Dedifferentiated amniotic fluid mesenchymal stem cell (primary cell): ENCODE measurements at regions not wholly inside any gene's neighbourhood (a gene's known extent, or its start where the extent isn't known, plus 50 kb on each side); places are given as distances from the start of the nearest gene placed in this dataset.
A peak's percentile ranks its signal among the peaks of the same experiment; 100 is the strongest.

Source experiments
- DNase-seq: peaks from one replicate; pipeline ENCODE4 v3.0.0-alpha.2; 2016; ENCODE audit errors: extremely low spot score

DNA sequence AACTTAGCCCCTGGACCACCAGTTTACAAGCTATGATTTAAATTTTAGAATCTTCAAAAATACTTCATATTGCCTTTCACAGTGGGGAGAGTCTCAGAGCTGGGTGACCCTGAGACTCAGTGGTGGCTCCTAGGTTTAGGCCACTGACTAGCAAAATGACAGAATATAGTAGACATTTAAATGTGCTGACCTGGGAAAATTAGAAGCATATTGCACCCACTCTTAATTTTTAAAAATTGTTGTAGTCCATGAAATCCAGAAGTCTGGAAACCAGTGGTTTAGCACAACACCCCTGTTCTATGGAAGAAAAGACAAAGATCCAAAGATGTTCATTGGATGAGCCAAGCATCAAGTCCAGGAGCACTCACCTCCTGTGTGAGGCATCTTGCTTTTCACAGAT, 75.0 kb upstream of the PAPPA start:
- DNase-seq = no peak

DNA sequence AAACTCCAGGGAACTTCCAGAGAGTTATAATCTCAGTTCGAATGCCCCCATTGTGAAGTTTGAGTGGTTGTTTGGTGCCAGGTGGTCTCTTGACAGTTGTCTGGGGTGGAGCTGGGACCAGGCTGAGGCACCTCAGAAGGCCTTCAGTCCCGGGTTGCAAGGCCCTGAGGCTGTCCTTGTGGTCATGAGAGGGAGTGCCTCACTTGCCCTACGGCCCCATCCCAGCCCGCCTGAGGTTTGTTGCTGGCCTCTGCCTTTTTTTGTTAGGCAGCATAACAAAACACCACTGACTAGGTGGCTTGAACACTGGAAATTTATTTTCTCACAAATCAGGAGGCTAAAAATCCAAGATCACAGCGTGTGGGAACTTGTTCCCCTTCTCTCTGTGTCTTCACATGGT, 73.0 kb upstream of the PAPPA start:
- no peak for DNase-seq

DNA sequence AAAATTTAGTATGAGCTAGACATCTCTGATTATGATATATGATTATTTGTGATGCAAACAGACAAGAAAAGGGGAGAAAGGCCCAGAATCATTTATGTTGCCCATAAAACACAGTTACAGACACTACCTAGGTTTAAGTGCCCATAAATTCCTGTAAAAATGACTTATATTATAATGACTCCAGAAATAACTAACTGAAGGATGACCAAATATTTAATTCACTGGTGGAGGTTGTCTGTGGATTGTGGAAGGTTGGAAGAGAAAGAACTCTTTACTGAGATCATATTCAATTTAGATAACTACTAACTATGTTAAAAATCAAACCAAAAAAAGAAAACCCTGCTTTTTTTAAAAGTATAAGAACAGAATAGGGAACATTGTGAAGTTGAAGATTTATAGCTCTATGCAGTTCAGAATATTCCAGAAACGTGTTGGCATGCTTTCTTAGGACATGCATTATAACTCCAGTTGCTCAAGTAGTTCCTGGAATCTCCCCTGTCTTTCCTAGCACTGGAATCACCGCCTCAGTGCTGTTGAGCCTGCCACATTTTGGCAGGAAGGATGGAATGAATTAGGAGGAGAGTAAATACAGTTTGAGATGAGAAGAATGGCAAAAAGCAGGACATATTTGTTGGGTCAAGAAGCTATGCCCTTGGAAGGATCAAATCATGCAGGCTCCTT, 72.0 kb upstream of the PAPPA start:
- DNase-seq = no peak

DNA sequence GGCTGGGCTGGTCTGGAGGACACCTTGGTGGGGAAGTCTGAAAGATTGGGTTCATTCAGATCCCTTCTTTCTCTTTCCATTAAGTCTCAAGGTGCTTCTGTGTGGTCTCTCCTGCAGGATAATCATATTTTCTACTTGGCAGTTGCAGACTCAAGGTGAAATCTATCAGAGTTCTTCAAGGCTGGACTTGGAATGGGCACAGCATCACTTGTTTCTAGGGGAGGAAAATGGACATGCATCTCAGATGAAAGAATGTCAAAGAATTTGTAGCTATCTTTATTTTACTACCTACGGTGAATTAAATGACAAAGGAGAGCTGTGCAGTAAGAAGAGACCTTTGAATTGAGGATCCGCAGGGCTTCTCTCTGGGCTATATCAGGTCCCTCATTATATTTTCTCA, 69.8 kb upstream of the PAPPA start:
- DNase-seq = no peak

DNA sequence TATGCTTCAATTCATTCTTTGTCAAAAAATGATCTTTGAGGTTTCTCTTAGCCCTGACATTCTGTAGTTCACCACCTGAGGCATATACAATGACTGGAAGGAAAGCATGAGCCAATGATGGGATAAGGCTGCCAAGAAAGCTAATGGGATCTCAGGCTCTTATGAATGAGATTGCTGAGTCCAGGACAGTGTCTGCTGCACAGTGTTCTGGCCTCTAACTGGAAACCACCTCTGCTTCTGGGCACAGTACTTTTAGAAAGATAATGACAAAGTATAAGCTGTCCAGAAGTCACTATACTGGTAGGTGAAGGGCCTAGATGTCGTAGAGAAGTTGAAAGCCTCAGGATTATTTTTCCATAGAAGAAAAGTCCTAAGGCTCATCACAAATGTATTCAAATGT, 69.1 kb upstream of the PAPPA start:
- DNase-seq = no peak

DNA sequence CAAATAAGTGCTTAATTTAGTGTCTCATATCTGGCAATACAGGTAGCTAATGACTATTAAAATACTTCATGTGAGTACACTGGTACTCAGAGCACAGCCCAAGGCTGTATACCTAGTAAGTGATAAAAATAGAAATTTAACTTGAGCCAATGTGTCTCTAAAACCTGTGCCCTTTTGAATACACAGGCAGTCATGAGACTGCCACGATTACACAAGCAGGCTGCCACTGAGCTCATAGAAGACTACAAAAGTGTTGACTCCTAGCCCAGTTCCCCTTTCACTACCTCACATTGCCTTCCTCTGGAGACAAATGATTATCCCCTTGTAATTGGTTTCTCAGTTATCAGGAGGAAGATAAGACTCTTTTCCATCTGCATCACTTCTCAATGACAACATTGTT, 66.3 kb upstream of the PAPPA start:
- DNase-seq = no peak

DNA sequence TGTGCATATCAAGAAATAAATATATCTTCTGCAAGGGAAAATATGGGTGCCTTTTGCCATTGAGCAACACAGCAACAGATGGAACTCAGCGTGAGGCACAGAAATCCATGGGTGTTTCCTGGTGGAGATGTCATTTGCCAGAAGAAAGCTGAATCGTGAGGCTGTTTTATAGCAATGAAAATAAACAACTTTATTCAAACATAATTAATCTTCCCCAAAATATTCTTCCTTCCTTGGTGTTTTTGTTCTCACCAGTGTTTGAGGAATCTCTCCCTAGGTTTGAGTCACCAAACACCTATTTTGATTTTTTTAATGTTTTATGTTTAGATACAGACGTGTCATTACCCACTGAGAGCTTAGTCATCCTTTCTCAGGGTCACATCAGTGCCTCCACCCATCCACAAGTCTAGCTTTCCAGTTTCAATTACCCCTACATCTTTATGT, 65.8 kb upstream of the PAPPA start:
- DNase-seq = peak; percentile 36

DNA sequence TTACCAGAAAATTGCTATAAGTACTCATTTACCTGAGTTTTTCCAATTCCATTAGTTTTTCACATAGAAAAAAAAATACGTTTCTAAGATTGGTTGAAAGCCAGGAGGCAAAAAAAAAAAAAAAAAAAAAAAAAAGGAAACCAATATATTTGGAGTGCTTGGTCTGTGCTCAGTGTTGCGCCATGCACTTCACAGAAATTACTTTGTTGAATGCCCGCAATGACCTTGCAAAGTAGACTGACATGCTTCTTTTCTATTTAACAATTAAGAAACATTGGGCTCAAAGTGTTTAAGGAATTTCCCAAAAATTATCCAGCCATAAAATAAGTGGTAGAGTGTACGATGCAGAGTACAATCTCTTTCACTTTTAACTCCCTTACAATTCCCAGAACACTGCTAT, 65.2 kb upstream of the PAPPA start:
- DNase-seq = no peak

DNA sequence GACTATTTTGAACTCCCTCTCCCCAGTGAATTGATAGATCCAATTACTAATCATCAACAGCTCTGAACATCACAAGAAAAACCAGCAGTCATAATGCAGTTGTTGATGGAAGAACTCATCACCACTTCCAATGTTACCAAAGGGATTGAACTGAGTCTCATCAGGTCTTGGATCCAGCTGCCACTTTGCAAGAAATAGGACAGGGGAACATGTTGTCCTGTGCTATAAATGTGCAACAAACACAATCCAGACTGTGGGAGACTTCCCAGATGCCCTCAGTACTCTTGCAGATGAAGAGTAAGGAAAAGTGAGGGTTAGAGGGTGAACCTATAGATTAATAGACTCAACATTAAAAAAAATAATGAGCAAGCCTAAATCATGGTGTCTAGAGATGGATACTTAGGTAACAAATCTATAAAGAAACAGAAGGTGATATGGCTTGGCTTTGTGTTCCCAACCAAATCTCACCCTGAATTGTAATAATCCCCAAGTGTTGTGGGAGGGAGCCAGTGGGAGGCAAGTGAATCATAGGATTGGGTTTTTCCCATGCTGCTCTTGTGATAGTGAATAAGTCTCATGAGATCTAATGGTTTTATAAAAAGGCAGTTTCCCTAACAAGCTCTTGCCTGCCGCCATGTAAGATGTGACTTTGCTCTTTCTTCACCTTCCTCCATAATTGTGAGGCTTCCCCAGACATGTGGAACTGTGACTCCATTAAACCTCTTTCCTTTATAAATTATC, 63.4 kb upstream of the PAPPA start:
- DNase-seq = no peak

DNA sequence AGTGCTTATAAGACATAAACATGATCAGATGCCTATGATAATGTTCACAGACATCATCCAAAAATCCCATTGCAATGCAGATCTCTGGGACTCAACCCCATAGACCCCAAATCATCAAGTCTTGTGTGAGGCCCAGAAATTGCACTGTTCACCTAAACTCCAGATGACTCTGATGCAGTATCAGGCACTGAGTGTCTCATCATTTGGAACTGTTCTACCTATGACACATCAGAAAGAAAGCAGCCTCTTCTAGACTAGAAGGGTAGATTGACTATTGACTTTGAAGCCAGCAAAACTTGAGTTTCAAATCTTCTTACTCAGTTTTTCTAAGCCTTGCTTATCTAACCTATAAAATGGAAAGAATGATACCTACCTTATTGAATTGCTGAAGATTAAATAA, 58.7 kb upstream of the PAPPA start:
- DNase-seq = no peak

DNA sequence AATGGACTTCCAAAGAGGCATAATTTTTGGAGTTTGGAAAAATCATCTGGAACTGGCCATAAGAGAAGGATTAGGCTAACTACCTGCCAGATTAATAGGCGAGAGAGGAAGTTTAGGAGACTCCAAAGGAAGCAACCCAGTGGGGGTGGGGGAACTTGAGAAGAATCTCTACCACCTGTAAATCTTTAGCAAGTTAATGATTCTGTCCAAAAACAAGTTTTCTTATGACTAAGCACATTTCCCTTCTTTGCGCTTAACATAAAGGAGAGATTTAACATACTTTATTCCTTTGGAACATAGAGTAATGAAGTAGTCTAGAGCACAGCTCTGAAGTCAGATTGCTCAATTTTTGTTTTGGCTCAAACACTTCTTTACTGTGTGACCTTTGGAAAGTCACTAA, 58.2 kb upstream of the PAPPA start:
- DNase-seq = no peak

DNA sequence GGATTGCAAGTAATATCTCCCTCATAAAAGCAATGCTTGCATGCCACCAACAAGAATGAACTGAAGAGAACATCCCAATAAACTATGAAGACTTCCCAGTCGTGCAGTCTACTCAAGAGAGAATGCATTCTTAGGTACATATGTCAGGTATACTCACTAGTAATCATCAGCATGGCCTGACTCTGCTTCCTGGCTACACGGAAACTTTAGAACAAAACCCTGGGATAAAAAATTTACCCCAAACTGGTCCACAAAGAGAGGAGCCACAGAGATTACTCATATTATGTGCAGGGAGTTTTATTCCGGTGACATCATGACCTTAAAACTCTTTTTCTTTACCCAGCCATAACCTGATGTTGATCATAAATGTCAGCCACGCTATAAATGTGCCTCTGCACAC, 57.5 kb upstream of the PAPPA start:
- DNase-seq = no peak

DNA sequence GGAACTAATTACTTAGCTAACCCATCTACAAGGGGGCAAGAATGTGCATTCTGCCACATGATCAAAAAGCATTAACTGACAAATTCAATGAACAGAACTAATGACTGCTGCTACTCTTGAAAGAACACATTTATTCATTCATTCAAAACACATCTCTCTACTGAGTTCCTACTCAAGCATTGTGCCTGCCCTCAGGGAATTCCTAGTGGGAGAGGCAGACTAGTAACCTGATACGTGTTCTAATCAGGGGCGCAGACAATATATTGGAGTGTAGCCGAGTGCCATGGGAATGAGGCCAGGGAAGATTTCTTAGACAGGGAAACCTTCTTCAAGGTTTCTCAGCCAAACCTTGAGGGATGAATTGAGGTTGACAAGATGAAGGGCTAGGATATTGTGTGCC, 56.7 kb upstream of the PAPPA start:
- DNase-seq = no peak

DNA sequence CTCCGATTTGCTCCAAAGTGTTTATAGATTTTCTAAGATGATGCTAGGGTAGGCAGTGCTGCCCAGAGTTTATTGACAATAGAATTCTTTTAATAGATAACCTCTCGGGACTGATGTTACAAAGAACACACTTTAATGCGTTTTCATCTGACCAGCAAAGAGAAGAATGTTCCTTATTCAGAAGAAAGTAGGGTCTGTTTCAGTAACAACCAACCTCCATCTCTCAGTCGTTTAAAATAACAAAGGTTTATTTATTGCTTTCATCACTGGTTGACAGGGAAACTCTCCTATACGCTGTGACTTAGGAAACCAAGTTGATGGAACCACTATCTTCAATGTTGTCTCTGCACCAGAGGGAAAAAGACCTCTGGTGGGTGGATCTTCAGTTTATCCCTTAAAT, 55.1 kb upstream of the PAPPA start:
- DNase-seq = no peak

DNA sequence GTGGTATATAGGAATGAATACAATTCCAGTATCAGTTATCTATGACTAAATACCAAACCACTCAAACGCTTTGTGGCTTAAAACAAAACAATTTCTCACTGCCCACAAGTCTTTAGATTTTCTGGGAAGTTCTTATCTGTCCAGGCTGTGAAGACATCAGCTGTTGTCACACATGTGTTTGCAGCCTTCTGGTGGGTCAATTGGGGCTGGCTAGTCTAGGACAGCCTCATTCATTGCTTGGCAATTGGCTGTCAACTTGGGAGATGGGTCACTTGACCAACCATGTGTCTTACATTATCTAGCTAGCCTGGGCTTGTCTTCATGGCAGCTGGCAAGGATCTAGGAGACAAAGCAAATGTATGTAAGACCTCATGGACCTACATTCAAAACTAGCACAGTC, 53.8 kb upstream of the PAPPA start:
- DNase-seq = no peak

DNA sequence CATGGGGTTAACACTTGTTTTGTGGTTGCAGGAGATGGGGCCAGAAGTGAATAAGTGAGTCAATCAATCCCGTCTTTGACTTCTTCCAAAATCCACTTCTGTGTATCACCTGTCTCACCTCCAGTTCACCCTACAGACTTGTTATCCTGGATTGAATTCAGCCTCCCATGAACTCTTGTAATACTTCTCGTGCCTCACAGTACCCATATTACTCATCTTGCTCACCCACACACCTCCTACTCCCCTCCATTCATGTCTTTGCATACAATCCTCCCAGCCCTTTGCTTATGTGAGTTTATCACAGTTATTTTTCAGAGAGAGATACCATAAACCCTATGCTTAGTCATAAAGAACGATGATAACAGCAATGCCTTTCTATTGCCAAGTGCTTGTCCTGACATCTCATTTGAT, 52.9 kb upstream of the PAPPA start:
- no peak for DNase-seq

DNA sequence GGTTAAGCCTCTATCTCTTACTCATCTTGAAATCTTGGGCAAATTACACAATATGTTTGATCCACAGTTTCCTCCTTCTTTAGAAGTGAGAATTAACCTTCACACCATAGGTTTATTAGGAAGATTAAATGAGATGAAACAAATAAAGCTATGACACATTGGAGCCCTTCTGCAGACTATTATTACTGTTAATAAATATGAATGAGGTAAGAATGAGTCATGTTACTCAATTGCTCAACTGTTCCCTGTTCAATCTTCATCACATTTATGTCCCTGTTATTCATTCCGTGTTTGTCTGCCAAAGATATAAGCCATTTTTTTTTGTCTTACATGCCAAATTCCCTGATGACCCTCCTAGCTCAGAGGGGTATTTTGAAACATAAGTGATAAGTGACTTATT, 52.1 kb upstream of the PAPPA start:
- no peak for DNase-seq

DNA sequence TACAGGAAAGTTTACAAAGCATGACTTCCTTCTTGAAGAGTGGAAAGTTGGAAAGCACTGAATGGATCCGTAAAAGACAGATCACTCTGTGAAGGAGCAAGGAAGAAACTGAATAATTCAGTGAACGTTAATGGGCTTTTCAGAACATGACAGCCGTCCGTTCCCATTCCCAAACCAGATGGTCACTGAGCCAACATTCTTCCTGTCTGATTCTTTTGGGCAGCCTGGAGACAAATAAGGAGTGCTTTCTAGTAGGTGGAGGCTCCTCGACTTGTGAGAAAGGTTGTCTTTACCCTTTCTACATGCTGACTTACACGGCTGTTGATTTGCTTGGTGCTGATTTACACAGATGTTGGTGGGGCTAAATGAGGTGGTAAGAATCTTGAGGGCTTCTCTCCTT, 51.0 kb upstream of the PAPPA start:
- DNase-seq = no peak
